KG1 (cell line): ENCODE measurements at regions not wholly inside any gene's neighbourhood (a gene's known extent, or its start where the extent isn't known, plus 50 kb on each side); places are given as distances from the start of the nearest gene placed in this dataset.

ENCODE experiments used
- DNase-seq: peaks from one replicate; lab custom pipeline; 2025; lab: John Stamatoyannopoulos, UW

GRCh38 chr6:163720005-163720404, 305.5 kb downstream of the QKI start:
- no peak for DNase-seq

- no peak for DNase-seq
Measured at GRCh38 chr6:163719028-163719742, 304.7 kb downstream of the QKI start.

GRCh38 chr6:163718537-163718936, 304.0 kb downstream of the QKI start:
- DNase-seq = no peak

- DNase-seq = no peak
Measured at GRCh38 chr6:163717106-163717764, 302.7 kb downstream of the QKI start.

GRCh38 chr6:163716690-163717089, 302.2 kb downstream of the QKI start:
- no peak for DNase-seq

GRCh38 chr6:163715846-163716245, 301.3 kb downstream of the QKI start:
- DNase-seq = no peak

GRCh38 chr6:163714179-163714578, 299.7 kb downstream of the QKI start:
- DNase-seq = no peak

- DNase-seq = no peak
Measured at GRCh38 chr6:163712981-163713380, 298.5 kb downstream of the QKI start.

- DNase-seq = no peak
Measured at GRCh38 chr6:163712566-163712961, 298.0 kb downstream of the QKI start.

GRCh38 chr6:163711615-163712565, 297.4 kb downstream of the QKI start:
- peak; percentile 66 for DNase-seq

- DNase-seq = no peak
Measured at GRCh38 chr6:163710532-163711470, 296.3 kb downstream of the QKI start.

GRCh38 chr6:163709693-163710092, 295.2 kb downstream of the QKI start:
- no peak for DNase-seq

- DNase-seq = no peak
Measured at GRCh38 chr6:163709255-163709654, 294.7 kb downstream of the QKI start.

- no peak for DNase-seq
Measured at GRCh38 chr6:163708466-163708865, 293.9 kb downstream of the QKI start.

- no peak for DNase-seq
Measured at GRCh38 chr6:163707387-163708355, 293.2 kb downstream of the QKI start.

- no peak for DNase-seq
Measured at GRCh38 chr6:163706500-163707087, 292.1 kb downstream of the QKI start.

- DNase-seq = no peak
Measured at GRCh38 chr6:163705923-163706322, 291.4 kb downstream of the QKI start.

- no peak for DNase-seq
Measured at GRCh38 chr6:163702736-163703135, 288.2 kb downstream of the QKI start.

- DNase-seq = no peak
Measured at GRCh38 chr6:163701762-163702161, 287.2 kb downstream of the QKI start.

- no peak for DNase-seq
Measured at GRCh38 chr6:163698086-163698485, 283.6 kb downstream of the QKI start.
